HFFc6 (cell line): ENCODE measurements at regions not wholly inside any gene's neighbourhood (a gene's known extent, or its start where the extent isn't known, plus 50 kb on each side); places are given as distances from the start of the nearest gene placed in this dataset.

Experiments
- DNase-seq: peaks from one replicate; pipeline ENCODE4 v3.0.0-alpha.2; 2018
- H3K27ac Mint-ChIP-seq: 2 replicates; pipeline ENCODE4 v1.8.0; 2020; ENCODE audit warnings: mild to moderate bottlenecking, mixed read lengths
- H3K27me3 Mint-ChIP-seq: 2 replicates; pipeline ENCODE4 v1.8.0; 2021; ENCODE audit warnings: mild to moderate bottlenecking, moderate library complexity, mixed read lengths; ENCODE audit not compliant: insufficient read depth
- H3K36me3 Mint-ChIP-seq: 2 replicates; pipeline ENCODE4 v1.8.0; 2021; ENCODE audit warnings: low read depth, mixed read lengths
- H3K4me1 Mint-ChIP-seq: 2 replicates; pipeline ENCODE4 v1.8.0; 2020; ENCODE audit warnings: low read depth, mixed read lengths
- H3K4me3 Mint-ChIP-seq: 2 replicates; pipeline ENCODE4 v1.8.0; 2020; ENCODE audit warnings: mild to moderate bottlenecking, moderate library complexity, mixed read lengths
- H3K9me3 Mint-ChIP-seq: 2 replicates; pipeline ENCODE4 v1.8.0; 2020; ENCODE audit warnings: mild to moderate bottlenecking, mixed read lengths
- CTCF ChIP-seq: fragments of 200-600 bp; sonication (generic); IDR thresholded peaks from 2 replicates; pipeline ENCODE4 v1.5.0; 2021; ENCODE audit warnings: antibody characterized with exemption, mild to moderate bottlenecking

DNA sequence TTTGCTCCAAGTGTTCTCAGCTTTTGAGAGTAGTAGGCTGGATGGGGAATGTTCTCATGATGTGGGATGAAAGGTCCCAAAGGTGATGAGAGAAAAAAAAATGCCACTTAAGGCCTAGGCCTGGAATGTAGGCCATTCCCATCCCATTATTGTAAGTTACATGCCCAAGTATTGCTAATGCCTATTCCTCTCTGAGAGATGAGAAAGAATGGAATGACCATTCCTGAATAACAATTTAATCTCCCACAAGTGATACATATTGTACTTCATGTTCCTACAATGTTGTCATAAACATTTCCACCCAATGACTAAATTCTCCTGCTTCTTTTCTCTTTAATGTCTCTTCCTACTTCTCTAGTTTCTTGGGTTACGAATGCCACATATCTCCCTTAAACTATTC, 102.8 kb upstream of the KCNJ16 start:
- peak; percentile 19 for DNase-seq
- Mint-ChIP-seq H3K36me3 (no peaks in the 10 kb centered on the region), H3K27me3 (no peaks in the 10 kb centered on the region; the same call in 1 of the 2 replicates), H3K9me3 (peaks cover 7% of the 10 kb centered on the region; the same call in 1 of the 2 replicates), H3K27ac (peak overlapping the region; percentile 16; the same call in 1 of the 2 replicates), H3K4me1 (peaks cover 31% of the 10 kb centered on the region), H3K4me3 (no peak overlapping the region)
- TF ChIP-seq CTCF = no peak

GRCh38 chr17:69975808-69976207, 99.2 kb upstream of the KCNJ16 start:
- no peak overlapping the region for H3K4me3 Mint-ChIP-seq
- H3K27me3 Mint-ChIP-seq = no peaks in the 10 kb centered on the region; the same call in 1 of the 2 replicates
- no peak for DNase-seq
- H3K36me3 Mint-ChIP-seq = no peaks in the 10 kb centered on the region
- peaks cover 7% of the 10 kb centered on the region; the same call in 1 of the 2 replicates for H3K9me3 Mint-ChIP-seq
- H3K4me1 Mint-ChIP-seq = peaks cover 7% of the 10 kb centered on the region; the same call in 1 of the 2 replicates
- H3K27ac Mint-ChIP-seq = no peak overlapping the region
- TF ChIP-seq CTCF = no peak

GRCh38 chr17:69978056-69978646, 96.9 kb upstream of the KCNJ16 start:
- TF ChIP-seq CTCF = no peak
- peaks cover 7% of the 10 kb centered on the region; the same call in 1 of the 2 replicates for H3K9me3 Mint-ChIP-seq
- H3K4me1 Mint-ChIP-seq = no peaks in the 10 kb centered on the region
- no peaks in the 10 kb centered on the region for H3K36me3 Mint-ChIP-seq
- H3K27ac Mint-ChIP-seq = no peak overlapping the region
- H3K4me3 Mint-ChIP-seq = no peak overlapping the region
- no peaks in the 10 kb centered on the region; the same call in 1 of the 2 replicates for H3K27me3 Mint-ChIP-seq
- DNase-seq = no peak

DNA sequence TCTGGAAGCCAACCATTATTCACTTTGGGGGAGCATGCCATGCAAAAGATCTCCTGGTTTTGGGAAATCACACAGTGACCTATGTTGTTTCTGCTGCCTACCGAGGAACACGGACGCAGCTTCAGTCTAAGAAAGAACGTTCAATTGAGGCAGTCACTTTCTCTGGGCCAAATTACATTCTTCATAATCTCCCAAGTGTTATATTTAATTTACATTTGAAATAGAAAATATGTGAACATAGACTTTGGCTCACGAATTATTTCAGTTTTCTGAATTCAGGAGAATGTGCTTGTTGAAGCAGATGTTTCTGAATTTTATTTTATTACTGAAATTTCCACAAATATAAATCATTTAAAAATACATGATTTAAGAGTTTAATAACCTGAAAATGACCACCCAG, 93.6 kb upstream of the KCNJ16 start:
- Mint-ChIP-seq H3K4me1 (no peaks in the 10 kb centered on the region), H3K27me3 (no peaks in the 10 kb centered on the region), H3K4me3 (no peak overlapping the region), H3K27ac (no peak overlapping the region), H3K36me3 (no peaks in the 10 kb centered on the region), H3K9me3 (no peaks in the 10 kb centered on the region)
- no peak for DNase-seq
- no peak for TF ChIP-seq CTCF

GRCh38 chr17:69995476-69995875, 79.5 kb upstream of the KCNJ16 start:
- no peaks in the 10 kb centered on the region for H3K36me3 Mint-ChIP-seq
- peaks cover 8% of the 10 kb centered on the region; the same call in 1 of the 2 replicates for H3K4me1 Mint-ChIP-seq
- no peaks in the 10 kb centered on the region for H3K9me3 Mint-ChIP-seq
- no peak overlapping the region for H3K4me3 Mint-ChIP-seq
- no peak overlapping the region for H3K27ac Mint-ChIP-seq
- DNase-seq = no peak
- TF ChIP-seq CTCF = no peak
- H3K27me3 Mint-ChIP-seq = peaks cover 1% of the 10 kb centered on the region; the same call in 1 of the 2 replicates
